ENCODE measurements at regions not wholly inside any gene's neighbourhood (a gene's known extent, or its start where the extent isn't known, plus 50 kb on each side); places are given as distances from the start of the nearest gene placed in this dataset.

DNA sequence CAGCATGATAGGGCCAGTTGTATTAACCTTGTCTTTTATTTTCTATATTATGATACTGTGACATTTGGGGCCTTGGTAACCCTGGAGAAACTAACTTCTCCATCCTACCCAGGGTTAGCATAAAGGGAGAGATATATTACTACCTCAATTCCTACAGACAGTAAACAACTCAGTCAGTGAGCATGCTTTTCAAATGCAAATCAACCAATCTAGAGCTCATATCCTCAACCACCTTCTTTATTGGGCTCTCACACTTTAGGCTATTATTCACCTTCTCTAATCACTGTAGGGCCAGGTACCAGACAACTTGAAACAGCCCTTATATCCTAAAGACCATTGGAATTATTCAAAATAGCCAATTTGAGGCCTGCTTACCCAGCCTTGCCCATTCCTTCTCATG is 477.6 kb downstream of the PTPRC start:
- BruUV-seq (replicated peaks), result no TSS peak
- Histone ChIP-seq H3K9me3 (ENCODE audit: low read length) (no peaks in the 10 kb centered on the region), H3K79me2 (ENCODE audit: insufficient read depth, low read length) (no peaks in the 10 kb centered on the region), H3K4me1 (ENCODE audit: insufficient read depth, low read length) (no peaks in the 10 kb centered on the region), H3K36me3 (replicated peaks in 1 of 2; ENCODE audit: control insufficient read depth in 1 of 2, insufficient read depth in 2 of 2, low read length in 2 of 2) (no peaks in the 10 kb centered on the region), H3K4me2 (ENCODE audit: low read depth, low read length) (no peak overlapping the region), H3K27me3 (ENCODE audit: control insufficient read depth in 1 of 2, insufficient read depth in 2 of 2, low read length in 2 of 2) (no peaks in the 10 kb centered on the region), H3K27ac (ENCODE audit: extremely low read length, insufficient read depth, low read length) (no peak overlapping the region), H2AFZ (ENCODE audit: low read length) (no peak overlapping the region), H3K9ac (ENCODE audit: insufficient read depth, low read depth, low read length) (no peak overlapping the region), H3K4me3 (replicated peaks in 1 of 3; ENCODE audit: insufficient read depth in 1 of 3, low read depth in 2 of 3, low read length in 3 of 3) (no peak overlapping the region), H4K20me1 (ENCODE audit: insufficient read depth, low read length) (no peaks in the 10 kb centered on the region)
- POLR2A ChIA-PET, result no interaction called here
- ATAC-seq (no peak), FAIRE-seq (no peak), DNase-seq (ENCODE audit: low spot score) (no peak)
- in situ Hi-C loops (cut with HindIII; ENCODE audit: extremely low pct_ligation_motif_present, low pct_unique_long_range_greater_than_20kb) (loop anchor here (25.0 kb wide), 1 partner anchor 354 kb away; no protein-coding TSS in a partner anchor), intact Hi-C loops (cut with micrococcal nuclease; ENCODE audit: unreplicated experiment) (loop anchor here (10.0 kb wide), 1 partner anchor 438 kb away; no protein-coding TSS in a partner anchor)
- CTCF ChIA-PET (ENCODE audit: low intra/inter-chr PET ratio, low total read pairs), result no interaction called here
- TF ChIP-seq, protein P1, sequence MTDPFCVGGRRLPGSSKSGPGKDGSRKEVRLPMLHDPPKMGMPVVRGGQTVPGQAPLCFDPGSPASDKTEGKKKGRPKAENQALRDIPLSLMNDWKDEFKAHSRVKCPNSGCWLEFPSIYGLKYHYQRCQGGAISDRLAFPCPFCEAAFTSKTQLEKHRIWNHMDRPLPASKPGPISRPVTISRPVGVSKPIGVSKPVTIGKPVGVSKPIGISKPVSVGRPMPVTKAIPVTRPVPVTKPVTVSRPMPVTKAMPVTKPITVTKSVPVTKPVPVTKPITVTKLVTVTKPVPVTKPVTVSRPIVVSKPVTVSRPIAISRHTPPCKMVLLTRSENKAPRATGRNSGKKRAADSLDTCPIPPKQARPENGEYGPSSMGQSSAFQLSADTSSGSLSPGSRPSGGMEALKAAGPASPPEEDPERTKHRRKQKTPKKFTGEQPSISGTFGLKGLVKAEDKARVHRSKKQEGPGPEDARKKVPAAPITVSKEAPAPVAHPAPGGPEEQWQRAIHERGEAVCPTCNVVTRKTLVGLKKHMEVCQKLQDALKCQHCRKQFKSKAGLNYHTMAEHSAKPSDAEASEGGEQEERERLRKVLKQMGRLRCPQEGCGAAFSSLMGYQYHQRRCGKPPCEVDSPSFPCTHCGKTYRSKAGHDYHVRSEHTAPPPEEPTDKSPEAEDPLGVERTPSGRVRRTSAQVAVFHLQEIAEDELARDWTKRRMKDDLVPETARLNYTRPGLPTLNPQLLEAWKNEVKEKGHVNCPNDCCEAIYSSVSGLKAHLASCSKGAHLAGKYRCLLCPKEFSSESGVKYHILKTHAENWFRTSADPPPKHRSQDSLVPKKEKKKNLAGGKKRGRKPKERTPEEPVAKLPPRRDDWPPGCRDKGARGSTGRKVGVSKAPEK (CRISPR knock-in tag; IDR thresholded peaks at IDR 0.05; ENCODE audit: borderline replicate concordance), result no peak
- TF ChIP-seq FOXM1 (CRISPR knock-in tag; IDR thresholded peaks at IDR 0.05) (no peak), SATB2 (CRISPR knock-in tag; IDR thresholded peaks at IDR 0.05) (no peak), NONO (IDR thresholded peaks at IDR 0.05) (no peak), NONO (CRISPR knock-in tag; conservative IDR thresholded peaks at IDR 0.05) (no peak)
- TF ChIP-seq, protein P2, sequence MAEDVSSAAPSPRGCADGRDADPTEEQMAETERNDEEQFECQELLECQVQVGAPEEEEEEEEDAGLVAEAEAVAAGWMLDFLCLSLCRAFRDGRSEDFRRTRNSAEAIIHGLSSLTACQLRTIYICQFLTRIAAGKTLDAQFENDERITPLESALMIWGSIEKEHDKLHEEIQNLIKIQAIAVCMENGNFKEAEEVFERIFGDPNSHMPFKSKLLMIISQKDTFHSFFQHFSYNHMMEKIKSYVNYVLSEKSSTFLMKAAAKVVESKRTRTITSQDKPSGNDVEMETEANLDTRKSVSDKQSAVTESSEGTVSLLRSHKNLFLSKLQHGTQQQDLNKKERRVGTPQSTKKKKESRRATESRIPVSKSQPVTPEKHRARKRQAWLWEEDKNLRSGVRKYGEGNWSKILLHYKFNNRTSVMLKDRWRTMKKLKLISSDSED (CRISPR knock-in tag; IDR thresholded peaks at IDR 0.05), result no peak
